ENCODE measurements at regions not wholly inside any gene's neighbourhood (a gene's known extent, or its start where the extent isn't known, plus 50 kb on each side); places are given as distances from the start of the nearest gene placed in this dataset.

- H3K27me3 ChIP-seq (ENCODE audit: insufficient read depth, low read depth, low read length), result no peaks in the 10 kb centered on the region
- no peak overlapping the region for H3K9ac ChIP-seq (ENCODE audit: low read length)
- no peaks in the 10 kb centered on the region for H3K79me2 ChIP-seq (replicated peaks; ENCODE audit: insufficient read depth, low read length)
- no peak overlapping the region for H2AFZ ChIP-seq (ENCODE audit: low read depth, low read length)
- no peaks in the 10 kb centered on the region for H3K9me2 ChIP-seq (ENCODE audit: insufficient read depth, low read length)
- no peaks in the 10 kb centered on the region for H4K20me1 ChIP-seq (ENCODE audit: insufficient read depth)
- H3F3A ChIP-seq (ENCODE audit: insufficient read depth, low read length, poor library complexity, severe bottlenecking), result no peaks in the 10 kb centered on the region
- no peaks in the 10 kb centered on the region for H3K36me3 ChIP-seq (ENCODE audit: insufficient read depth, low read length)
- H3K4me2 ChIP-seq (ENCODE audit: low read length), result no peak overlapping the region
- H3K9me3 ChIP-seq (ENCODE audit: low read length), result no peaks in the 10 kb centered on the region
- TF ChIP-seq POLR2AphosphoS5 (IDR thresholded peaks at IDR 0.05) (no peak), REST (IDR thresholded peaks at IDR 0.05; ENCODE audit: borderline replicate concordance) (no peak), EZH2 (IDR thresholded peaks at IDR 0.05; ENCODE audit: borderline replicate concordance, insufficient read depth, low read length, poor library complexity, severe bottlenecking) (no peak), RAD21 (conservative IDR thresholded peaks at IDR 0.05) (no peak), EP300 (conservative IDR thresholded peaks at IDR 0.05; ENCODE audit: poor library complexity, severe bottlenecking) (no peak), CTCF (IDR thresholded peaks at IDR 0.05; ENCODE audit: poor library complexity, severe bottlenecking) (no peak), MXI1 (conservative IDR thresholded peaks at IDR 0.05; ENCODE audit: poor library complexity, severe bottlenecking) (no peak)
- no peak overlapping the region for H3K4me3 ChIP-seq (ENCODE audit: low read length)
- no peak overlapping the region for H3K27ac ChIP-seq (ENCODE audit: low read length)
Observed at GRCh38 chr13:107612376-107612775, 603.0 kb downstream of the LIG4 start.

GRCh38 chr13:107608736-107609135 is 606.6 kb downstream of the LIG4 start:
- Histone ChIP-seq H3K4me3 (ENCODE audit: low read length) (no peak overlapping the region), H3K27ac (ENCODE audit: low read length) (no peak overlapping the region), H3K9me2 (ENCODE audit: insufficient read depth, low read length) (no peaks in the 10 kb centered on the region), H2AFZ (ENCODE audit: low read depth, low read length) (no peak overlapping the region), H3K4me2 (ENCODE audit: low read length) (no peak overlapping the region), H3F3A (ENCODE audit: insufficient read depth, low read length, poor library complexity, severe bottlenecking) (no peaks in the 10 kb centered on the region), H3K27me3 (ENCODE audit: insufficient read depth, low read depth, low read length) (no peaks in the 10 kb centered on the region), H4K20me1 (ENCODE audit: insufficient read depth) (no peaks in the 10 kb centered on the region), H3K9me3 (ENCODE audit: low read length) (no peaks in the 10 kb centered on the region), H3K9ac (ENCODE audit: low read length) (no peak overlapping the region), H3K79me2 (replicated peaks; ENCODE audit: insufficient read depth, low read length) (no peaks in the 10 kb centered on the region), H3K36me3 (ENCODE audit: insufficient read depth, low read length) (no peaks in the 10 kb centered on the region)
- TF ChIP-seq TAF1 (IDR thresholded peaks at IDR 0.05; ENCODE audit: low read depth) (no peak), SMC3 (conservative IDR thresholded peaks at IDR 0.05; ENCODE audit: poor library complexity) (no peak), EZH2 (IDR thresholded peaks at IDR 0.05; ENCODE audit: borderline replicate concordance, insufficient read depth, low read length, poor library complexity, severe bottlenecking) (no peak), RAD21 (conservative IDR thresholded peaks at IDR 0.05) (no peak), CTCF (IDR thresholded peaks at IDR 0.05; ENCODE audit: poor library complexity, severe bottlenecking) (no peak), POLR2AphosphoS5 (IDR thresholded peaks at IDR 0.05) (no peak), MXI1 (conservative IDR thresholded peaks at IDR 0.05; ENCODE audit: poor library complexity, severe bottlenecking) (no peak), REST (IDR thresholded peaks at IDR 0.05; ENCODE audit: borderline replicate concordance) (no peak), EP300 (conservative IDR thresholded peaks at IDR 0.05; ENCODE audit: poor library complexity, severe bottlenecking) (no peak)

Measured in neural cell (in vitro differentiated cells).